ENCODE measurements at regions not wholly inside any gene's neighbourhood (a gene's known extent, or its start where the extent isn't known, plus 50 kb on each side); places are given as distances from the start of the nearest gene placed in this dataset.

DNA sequence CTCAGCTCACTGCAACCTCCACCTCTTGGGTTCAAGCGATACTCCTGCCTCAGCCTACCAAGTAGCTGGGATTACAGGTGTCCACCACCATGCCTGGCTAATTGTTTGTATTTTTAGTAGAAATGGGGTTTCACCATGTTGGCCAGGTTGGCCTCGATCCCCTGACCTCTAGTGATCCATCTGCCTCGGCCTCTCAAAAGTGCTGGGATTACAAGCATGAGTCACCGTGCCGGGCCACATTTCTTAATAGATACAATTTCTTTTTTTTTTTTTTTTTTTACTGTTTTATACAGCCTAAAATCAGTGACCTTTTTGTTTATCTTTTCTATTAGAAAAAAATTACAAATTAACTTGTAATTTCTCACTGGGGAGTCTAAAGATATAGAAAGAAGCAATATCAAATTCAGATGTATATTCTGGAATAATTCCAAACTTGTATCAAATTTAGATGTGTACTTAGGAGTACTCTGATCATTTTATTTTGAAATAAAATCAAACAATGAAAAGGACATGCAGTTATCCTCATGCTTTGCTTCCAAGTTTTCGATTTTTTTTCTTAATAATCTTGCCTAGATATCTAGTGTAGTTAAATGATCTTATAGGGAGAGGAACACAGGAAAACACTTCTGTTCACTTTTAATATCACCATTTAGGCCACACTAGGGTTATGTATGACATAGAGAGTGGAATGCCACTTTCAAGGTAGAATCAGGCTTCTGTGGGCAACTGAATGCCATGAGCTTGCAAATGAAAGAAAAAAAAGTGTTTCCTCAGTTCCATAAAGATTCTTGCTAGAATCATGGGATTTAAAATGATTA, 1089.3 kb downstream of the SUCLG1 start:
- no peaks in the 10 kb centered on the region for H3K79me2 ChIP-seq (ENCODE audit: low read length)
- H3K9me2 ChIP-seq (replicated peaks; ENCODE audit: low read length), result no peaks in the 10 kb centered on the region
- DNase-seq, result no peak
- POLR2A ChIA-PET (ENCODE audit: unreplicated experiment), result no interaction called here
- CTCF ChIA-PET, result no interaction called here
- BruUV-seq (replicated peaks), result no TSS peak
- H2AFZ ChIP-seq (ENCODE audit: low read length), result no peak overlapping the region
- no peaks in the 10 kb centered on the region for H3F3A ChIP-seq (ENCODE audit: low read length, unreplicated experiment)
- no peak for ATAC-seq
- no peak overlapping the region for H3K4me3 ChIP-seq (ENCODE audit: low read length)
- no peaks in the 10 kb centered on the region for H3K27me3 ChIP-seq (ENCODE audit: low read length)
- no peaks in the 10 kb centered on the region for H3K36me3 ChIP-seq (ENCODE audit: low read depth, low read length)
- no peaks in the 10 kb centered on the region; the same call in 1 of the 2 replicates for H3K4me1 ChIP-seq (ENCODE audit: insufficient read depth, low read length)
- intact Hi-C loops (cut with micrococcal nuclease), result no loop called here
- no peaks in the 10 kb centered on the region for H3K9me3 ChIP-seq (ENCODE audit: low read length)
- no peak overlapping the region for H3K9ac ChIP-seq (ENCODE audit: low read length)
- H4K20me1 ChIP-seq (ENCODE audit: low read length), result no peaks in the 10 kb centered on the region
- no peak overlapping the region for H3K27ac ChIP-seq (ENCODE audit: low read length)
- TF ChIP-seq, protein P1, sequence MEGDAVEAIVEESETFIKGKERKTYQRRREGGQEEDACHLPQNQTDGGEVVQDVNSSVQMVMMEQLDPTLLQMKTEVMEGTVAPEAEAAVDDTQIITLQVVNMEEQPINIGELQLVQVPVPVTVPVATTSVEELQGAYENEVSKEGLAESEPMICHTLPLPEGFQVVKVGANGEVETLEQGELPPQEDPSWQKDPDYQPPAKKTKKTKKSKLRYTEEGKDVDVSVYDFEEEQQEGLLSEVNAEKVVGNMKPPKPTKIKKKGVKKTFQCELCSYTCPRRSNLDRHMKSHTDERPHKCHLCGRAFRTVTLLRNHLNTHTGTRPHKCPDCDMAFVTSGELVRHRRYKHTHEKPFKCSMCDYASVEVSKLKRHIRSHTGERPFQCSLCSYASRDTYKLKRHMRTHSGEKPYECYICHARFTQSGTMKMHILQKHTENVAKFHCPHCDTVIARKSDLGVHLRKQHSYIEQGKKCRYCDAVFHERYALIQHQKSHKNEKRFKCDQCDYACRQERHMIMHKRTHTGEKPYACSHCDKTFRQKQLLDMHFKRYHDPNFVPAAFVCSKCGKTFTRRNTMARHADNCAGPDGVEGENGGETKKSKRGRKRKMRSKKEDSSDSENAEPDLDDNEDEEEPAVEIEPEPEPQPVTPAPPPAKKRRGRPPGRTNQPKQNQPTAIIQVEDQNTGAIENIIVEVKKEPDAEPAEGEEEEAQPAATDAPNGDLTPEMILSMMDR (conservative IDR thresholded peaks at IDR 0.05; ENCODE audit: low read depth, low read length), result no peak
- TF ChIP-seq EZH2 (IDR thresholded peaks at IDR 0.05; ENCODE audit: low read length, unreplicated experiment), result no peak
- TF ChIP-seq EZH2phosphoT487 (IDR thresholded peaks at IDR 0.05; ENCODE audit: borderline replicate concordance, low read length), result no peak
- H3K4me2 ChIP-seq (ENCODE audit: low read length), result no peak overlapping the region

DNA sequence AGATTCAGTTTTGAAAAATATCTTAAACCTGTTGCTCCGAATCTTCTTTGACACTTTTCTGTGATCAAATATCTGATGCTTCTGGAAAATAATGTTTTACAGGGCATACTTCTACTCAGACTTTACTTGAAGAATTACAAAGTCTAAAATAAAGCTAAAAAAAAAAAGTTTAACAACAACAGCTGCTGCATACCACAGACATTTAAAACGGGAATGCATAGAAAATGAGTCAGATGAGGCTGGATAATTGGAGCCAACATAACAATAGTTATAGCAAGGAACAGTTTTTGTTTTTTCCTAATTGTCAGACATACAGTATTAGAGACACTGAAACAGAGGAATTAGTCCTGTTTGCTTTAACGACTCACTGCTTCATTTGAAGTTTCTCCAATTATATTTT, 1090.2 kb downstream of the SUCLG1 start:
- no peaks in the 10 kb centered on the region for H3K9me2 ChIP-seq (replicated peaks; ENCODE audit: low read length)
- H3K79me2 ChIP-seq (ENCODE audit: low read length), result no peaks in the 10 kb centered on the region
- POLR2A ChIA-PET (ENCODE audit: unreplicated experiment), result no interaction called here
- no peak overlapping the region for H3K9ac ChIP-seq (ENCODE audit: low read length)
- no peaks in the 10 kb centered on the region for H3K9me3 ChIP-seq (ENCODE audit: low read length)
- BruUV-seq (replicated peaks), result no TSS peak
- TF ChIP-seq EZH2 (IDR thresholded peaks at IDR 0.05; ENCODE audit: low read length, unreplicated experiment) (no peak), EZH2phosphoT487 (IDR thresholded peaks at IDR 0.05; ENCODE audit: borderline replicate concordance, low read length) (no peak)
- TF ChIP-seq, protein P1 (conservative IDR thresholded peaks at IDR 0.05; ENCODE audit: low read depth, low read length), result no peak
- no peak for ATAC-seq
- H3K27ac ChIP-seq (ENCODE audit: low read length), result no peak overlapping the region
- H4K20me1 ChIP-seq (ENCODE audit: low read length), result no peaks in the 10 kb centered on the region
- DNase-seq, result peak; percentile 10
- no peak overlapping the region for H2AFZ ChIP-seq (ENCODE audit: low read length)
- CTCF ChIA-PET, result no interaction called here
- H3K4me3 ChIP-seq (ENCODE audit: low read length), result no peak overlapping the region
- no peaks in the 10 kb centered on the region for H3K27me3 ChIP-seq (ENCODE audit: low read length)
- peak overlapping the region; percentile 18; the same call in 1 of the 2 replicates for H3K4me2 ChIP-seq (ENCODE audit: low read length)
- intact Hi-C loops (cut with micrococcal nuclease), result no loop called here
- H3K36me3 ChIP-seq (ENCODE audit: low read depth, low read length), result no peaks in the 10 kb centered on the region
- no peaks in the 10 kb centered on the region; the same call in 1 of the 2 replicates for H3K4me1 ChIP-seq (ENCODE audit: insufficient read depth, low read length)
- no peaks in the 10 kb centered on the region for H3F3A ChIP-seq (ENCODE audit: low read length, unreplicated experiment)

- ChIA-PET CTCF (no interaction called here), POLR2A (ENCODE audit: unreplicated experiment) (no interaction called here)
- no peaks in the 10 kb centered on the region for H3K27me3 ChIP-seq (ENCODE audit: low read length)
- H3K36me3 ChIP-seq (ENCODE audit: low read depth, low read length), result no peaks in the 10 kb centered on the region
- H3K4me2 ChIP-seq (ENCODE audit: low read length), result no peak overlapping the region
- no peaks in the 10 kb centered on the region for H3F3A ChIP-seq (ENCODE audit: low read length, unreplicated experiment)
- ATAC-seq (no peak), DNase-seq (no peak)
- H3K79me2 ChIP-seq (ENCODE audit: low read length), result no peaks in the 10 kb centered on the region
- no peak overlapping the region for H3K9ac ChIP-seq (ENCODE audit: low read length)
- H3K27ac ChIP-seq (ENCODE audit: low read length), result no peak overlapping the region
- no peak for TF ChIP-seq EZH2 (IDR thresholded peaks at IDR 0.05; ENCODE audit: low read length, unreplicated experiment)
- no peak for TF ChIP-seq EZH2phosphoT487 (IDR thresholded peaks at IDR 0.05; ENCODE audit: borderline replicate concordance, low read length)
- TF ChIP-seq, protein P1 (conservative IDR thresholded peaks at IDR 0.05; ENCODE audit: low read depth, low read length), result no peak
- H3K9me3 ChIP-seq (ENCODE audit: low read length), result no peaks in the 10 kb centered on the region
- BruUV-seq (replicated peaks), result no TSS peak
- H4K20me1 ChIP-seq (ENCODE audit: low read length), result no peaks in the 10 kb centered on the region
- intact Hi-C loops (cut with micrococcal nuclease), result no loop called here
- no peak overlapping the region for H3K4me3 ChIP-seq (ENCODE audit: low read length)
- H3K4me1 ChIP-seq (ENCODE audit: insufficient read depth, low read length), result no peaks in the 10 kb centered on the region; the same call in 1 of the 2 replicates
- H2AFZ ChIP-seq (ENCODE audit: low read length), result no peak overlapping the region
- H3K9me2 ChIP-seq (replicated peaks; ENCODE audit: low read length), result no peaks in the 10 kb centered on the region
Observed at GRCh38 chr2:83368461-83368860, 1090.6 kb downstream of the SUCLG1 start.
